GM18951 (cell line): ENCODE measurements at regions not wholly inside any gene's neighbourhood (a gene's known extent, or its start where the extent isn't known, plus 50 kb on each side); places are given as distances from the start of the nearest gene placed in this dataset.
"Not testable (repeated sequence)": the region's sequence is repeated elsewhere in the genome, so short reads cannot be mapped to it uniquely, and the experiment has no call there.

Experiments
- POLR2A ChIP-seq: IDR thresholded peaks from 4 replicates; pipeline ENCODE4 v1.6.1; 2011; ENCODE audit warnings: mild to moderate bottlenecking; ENCODE audit not compliant: insufficient read length, insufficient read depth; ENCODE audit errors: extremely low read depth
- in situ Hi-C: fragments of 300-500 bp; cut with MboI; formaldehyde crosslinking; loops from one replicate; pipeline ENCODE4 v1.12.0; 2022; ENCODE audit warnings: low sequenced_read_pairs, mixed read lengths, inconsistent platforms; ENCODE audit not compliant: unreplicated experiment

DNA sequence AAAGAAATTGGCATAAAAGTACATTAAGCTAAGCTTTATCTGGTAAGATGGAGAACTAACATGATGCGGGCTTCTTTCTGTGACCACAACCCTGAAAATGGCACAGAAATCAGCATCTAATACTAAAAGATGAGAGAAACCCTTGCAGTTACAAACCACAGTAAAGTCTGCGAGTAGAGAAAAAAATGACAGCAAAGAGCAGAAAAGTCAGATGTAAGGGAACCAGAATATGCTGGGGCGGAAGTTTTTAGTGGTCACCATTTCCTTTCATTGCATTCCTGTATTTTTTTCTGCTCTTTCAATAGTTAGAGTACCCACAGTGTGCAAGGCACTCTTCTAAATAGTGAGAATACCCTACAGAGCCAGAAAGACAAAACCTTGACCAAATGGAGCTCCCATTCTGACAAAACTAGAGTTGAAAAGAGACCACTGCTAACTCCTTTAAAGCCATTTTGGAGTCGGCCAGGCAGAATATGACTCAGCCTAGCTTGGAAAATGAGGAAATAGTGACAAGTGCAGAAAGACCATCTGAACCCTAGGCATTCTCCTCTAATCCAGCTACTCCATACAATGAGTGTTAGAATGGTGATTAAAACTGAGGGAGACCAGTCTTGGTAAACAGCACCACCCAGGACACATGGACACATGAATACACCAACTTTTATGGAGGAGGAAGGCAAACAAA lies 948.7 kb upstream of the FOXG1 start:
- in situ Hi-C loops: not testable (repeated sequence)

DNA sequence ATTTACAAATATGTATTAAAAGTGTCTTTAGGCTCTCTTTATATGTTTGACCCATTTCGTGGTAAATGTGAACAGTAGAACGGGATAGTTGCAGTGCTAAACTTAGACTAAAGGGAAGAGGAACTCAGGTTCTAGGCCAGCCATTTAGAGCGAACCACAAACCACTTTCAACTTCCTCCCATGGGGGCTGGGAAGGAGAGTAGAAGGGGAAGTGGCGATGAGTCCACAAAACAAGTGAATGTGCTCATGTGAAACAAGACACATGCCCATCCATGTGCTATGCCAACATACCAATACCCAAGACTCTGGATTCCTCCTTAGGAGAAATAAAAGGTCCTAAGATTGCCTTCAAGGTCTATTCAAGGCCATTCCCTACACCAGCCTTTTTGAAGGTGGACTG lies 940.4 kb upstream of the FOXG1 start:
- in situ Hi-C loops: not testable (repeated sequence)

DNA sequence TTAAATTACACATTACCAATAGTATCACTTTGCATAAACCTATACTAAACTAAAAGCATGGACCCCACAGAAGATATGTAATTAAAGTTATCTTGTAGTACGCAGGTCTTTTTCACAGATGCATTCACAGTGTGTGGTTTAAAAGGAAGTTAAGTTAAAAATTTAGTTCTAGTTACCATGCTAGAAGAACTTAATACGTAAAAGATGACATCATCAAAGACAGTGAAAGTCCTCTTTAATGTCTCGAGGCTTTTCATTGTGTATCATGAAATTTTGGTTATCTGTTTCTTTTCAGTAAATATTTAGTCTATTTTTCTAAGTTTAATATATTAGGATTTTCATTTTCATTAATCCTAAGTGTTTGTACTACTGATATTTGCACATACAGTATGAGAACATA lies 934.6 kb upstream of the FOXG1 start:
- in situ Hi-C loops: not testable (repeated sequence)

DNA sequence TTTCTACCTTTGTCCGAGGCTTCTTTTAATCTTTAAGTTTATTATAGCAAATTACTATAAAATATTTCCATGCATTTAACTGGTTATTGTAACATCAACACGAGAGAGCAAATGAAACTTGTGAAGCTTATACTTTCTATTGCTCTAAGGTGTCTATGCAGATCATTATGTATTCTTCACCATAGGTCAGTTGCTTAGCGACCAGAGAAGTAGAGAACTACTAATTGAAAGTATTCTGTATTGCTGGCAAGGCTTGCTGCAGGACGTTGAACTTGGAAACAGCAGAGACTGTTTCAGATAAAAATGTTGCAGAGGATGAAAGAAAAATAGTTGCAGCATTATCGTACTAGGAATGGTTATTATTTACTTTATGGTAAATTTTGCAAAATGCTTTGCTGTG lies 933.6 kb upstream of the FOXG1 start:
- in situ Hi-C loops: not testable (repeated sequence)

DNA sequence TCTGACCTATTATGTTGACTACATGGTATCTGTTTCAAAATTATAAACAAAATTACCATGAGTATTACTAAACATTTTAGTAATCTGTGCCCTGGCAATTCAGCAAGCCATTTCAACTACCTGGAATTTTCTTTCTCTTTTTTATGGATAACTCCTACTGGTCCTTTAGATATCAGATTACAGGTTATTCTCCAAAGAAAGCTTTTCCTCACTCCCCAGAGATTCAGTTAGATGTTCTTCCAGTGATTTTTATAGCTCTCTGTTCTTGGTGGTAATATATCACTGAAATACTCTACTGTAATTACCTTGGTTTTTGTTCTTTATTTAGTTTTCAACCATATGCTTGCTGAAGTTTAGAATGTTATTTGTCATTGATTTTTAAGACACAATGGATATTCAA lies 930.2 kb upstream of the FOXG1 start:
- TF ChIP-seq POLR2A: no peak
- in situ Hi-C loops: no loop called here

DNA sequence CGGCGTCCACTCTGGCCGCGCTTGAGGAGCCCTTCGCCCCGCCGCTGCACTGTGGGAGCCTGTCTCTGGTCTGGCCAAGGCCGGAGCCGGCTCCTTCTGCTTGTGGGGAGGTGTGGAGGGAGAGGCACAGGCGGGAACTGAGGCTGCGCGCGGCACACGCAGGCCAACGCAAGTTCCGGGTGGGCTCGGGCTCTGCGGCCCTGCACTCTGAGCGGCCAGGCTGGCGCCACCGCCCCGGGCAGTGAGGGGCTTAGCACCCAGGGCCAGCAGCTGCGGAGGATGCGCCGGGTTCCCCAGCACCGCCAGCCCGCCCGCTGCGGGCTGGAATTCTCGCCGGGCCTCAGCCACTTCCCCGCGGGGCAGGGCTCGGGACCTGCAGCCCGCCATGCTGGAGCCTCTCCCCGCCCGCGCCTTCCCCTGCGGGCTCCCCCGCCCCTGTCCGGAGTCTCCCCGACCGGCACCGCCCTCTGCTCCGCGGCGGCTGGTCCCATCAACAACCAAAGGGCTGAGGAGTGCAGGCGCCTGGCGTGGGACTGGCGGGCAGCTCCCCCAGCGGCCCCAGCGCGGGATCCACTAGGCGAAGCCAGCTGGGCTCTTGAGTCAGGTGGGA lies 921.2 kb upstream of the FOXG1 start:
- TF ChIP-seq POLR2A: no peak
- in situ Hi-C loops: no loop called here

DNA sequence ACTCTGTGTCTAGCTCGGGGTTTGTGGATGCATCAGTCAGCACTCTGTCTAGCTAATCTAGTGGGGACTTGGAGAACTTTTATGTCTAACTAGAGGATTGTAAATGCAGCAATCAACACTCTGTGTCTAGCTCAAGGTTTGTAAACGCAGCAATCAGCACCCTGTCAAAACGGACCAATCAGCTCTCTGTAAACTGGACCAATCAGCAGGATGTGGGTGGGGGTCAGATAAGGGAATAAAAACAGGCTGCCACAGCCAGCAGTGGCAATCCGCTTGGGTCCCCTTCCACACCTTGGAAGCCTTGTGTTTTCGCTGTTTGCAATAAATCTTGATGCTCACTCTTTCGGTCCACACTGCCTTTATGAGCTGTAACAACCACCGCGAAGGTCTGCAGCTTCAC lies 920.7 kb upstream of the FOXG1 start:
- TF ChIP-seq POLR2A: no peak
- in situ Hi-C loops: no loop called here

DNA sequence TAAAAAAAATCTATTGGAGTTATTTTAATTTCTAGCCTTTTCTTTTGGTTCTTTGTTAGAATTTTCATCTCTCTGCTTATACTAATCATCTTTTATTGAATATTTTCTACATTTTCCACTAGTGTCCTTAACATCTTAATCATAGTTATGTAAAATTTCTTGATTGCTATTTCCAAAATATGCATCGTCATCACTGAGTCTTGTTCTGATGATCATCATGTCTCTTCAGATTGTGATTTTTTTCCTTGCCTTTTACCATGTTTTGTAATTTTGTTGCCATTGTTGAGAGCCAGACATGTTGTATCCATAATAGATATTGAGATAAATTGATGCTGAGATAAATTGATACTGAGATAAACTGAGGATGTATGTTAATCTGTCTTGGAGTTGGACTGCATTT lies 919.1 kb upstream of the FOXG1 start:
- in situ Hi-C loops: not testable (repeated sequence)

DNA sequence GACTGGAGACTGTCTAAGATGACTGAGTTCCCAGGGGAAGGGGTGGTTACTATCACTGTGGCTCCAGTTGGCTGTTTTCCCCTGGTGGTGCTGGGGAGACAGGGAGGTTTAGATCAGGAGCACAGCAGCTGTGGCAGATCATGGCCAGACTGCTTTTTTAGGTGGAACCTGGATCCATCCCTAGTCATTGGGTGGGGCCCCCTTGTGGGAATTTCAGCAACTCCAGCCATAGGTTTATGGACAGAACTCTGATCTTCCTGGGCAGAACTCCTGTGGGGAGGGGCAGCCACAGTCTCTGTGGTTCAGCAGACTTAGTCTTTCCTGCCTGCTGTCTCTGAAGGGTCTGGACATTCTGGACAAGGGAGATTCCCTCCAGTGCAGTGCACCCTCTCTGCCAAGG lies 917.4 kb upstream of the FOXG1 start:
- in situ Hi-C loops: not testable (repeated sequence)

DNA sequence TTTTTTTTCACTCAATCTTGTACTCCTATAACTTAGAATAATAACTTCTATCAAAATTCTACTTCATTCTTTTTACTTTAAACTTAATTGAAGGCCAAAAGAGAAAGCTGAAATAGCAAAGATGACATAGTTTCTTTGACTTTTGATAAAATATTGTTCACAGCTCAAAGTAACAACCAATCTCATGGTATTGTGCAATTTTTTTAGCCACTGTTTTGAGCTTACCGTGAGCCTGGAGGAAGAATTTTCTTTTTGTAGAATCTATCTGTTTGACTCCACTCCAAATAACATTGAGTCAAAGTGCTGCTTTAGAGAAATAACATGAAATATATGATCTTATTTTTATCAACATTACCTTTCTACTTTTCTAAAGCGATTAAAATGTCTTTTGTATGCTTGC lies 903.9 kb upstream of the FOXG1 start:
- in situ Hi-C loops: no loop called here
- TF ChIP-seq POLR2A: no peak

DNA sequence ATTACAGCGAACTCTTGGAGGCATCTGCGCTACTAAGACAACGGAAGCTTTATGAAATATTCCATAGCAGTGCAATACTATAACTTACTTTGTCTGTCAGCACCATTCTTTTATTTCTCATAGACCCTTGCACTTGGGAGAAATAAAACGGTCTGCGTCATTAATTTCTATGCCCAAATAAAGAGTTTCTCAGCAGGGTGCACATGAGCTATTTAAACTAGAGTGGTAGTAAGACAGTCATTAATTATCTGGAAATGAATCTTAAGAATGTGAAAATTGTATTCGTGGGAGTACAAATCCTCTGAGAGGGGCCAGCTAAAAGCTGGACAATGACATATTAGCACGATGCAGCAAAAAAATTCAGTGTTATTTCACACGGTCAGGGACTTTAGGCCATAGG lies 903.4 kb upstream of the FOXG1 start:
- TF ChIP-seq POLR2A: no peak
- in situ Hi-C loops: no loop called here

DNA sequence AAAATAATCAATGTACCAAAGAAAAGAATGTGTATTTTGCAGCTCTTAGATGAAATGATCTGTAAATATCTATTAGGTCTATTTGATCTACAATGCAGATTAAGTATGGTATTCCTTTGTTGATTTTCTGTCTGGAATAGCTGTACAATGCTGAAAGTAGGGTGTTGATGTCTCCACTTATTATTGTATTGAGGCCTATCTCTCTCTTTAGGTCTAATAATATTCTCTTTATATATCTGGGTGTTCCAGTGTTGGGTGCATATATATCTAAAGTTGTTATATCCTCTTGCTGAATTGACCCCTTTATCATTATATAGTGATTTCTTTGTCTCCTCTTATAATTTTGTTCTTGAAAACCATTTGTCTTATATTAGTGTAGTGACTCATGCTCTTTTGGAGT lies 885.5 kb upstream of the FOXG1 start:
- TF ChIP-seq POLR2A: no peak
- in situ Hi-C loops: no loop called here

DNA sequence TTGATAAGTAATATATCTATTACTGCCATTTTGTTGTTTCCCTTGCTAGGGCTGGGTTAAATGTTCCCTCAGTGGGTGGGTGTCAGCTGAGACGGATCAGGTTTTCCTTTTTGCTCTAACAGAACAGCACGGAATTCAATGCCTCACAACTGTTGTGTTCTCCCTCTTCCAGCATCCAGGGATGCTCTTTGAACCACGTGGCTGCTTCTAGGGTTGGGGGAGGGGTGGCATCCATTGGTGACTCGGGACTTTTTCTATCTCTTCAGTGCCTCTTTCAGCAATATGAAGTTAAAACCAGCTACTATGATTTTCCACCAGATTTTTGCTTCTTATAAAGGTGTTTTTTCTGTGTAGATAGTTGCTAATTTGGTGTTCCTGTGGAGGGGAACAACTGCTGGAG lies 884.9 kb upstream of the FOXG1 start:
- no peak for TF ChIP-seq POLR2A
- in situ Hi-C loops: no loop called here

DNA sequence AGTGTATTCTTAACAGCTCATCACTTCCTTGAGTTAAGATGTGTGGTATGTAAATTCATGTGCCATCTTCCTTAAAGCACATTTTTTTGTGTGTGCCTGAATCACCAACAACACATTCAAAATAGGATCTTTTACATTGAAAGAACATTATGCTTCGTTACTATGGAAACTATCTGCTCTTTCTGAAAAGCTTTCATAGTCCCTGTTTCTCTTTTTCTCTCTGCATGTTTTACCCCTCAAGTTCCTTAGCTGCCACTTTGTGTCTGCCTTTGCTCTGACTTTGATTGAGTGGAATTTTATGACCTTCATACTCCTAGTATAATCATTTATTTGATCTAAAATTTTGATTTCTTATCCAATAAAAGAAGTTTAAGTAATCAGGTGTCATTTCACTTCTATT lies 880.3 kb upstream of the FOXG1 start:
- TF ChIP-seq POLR2A: no peak
- in situ Hi-C loops: no loop called here

DNA sequence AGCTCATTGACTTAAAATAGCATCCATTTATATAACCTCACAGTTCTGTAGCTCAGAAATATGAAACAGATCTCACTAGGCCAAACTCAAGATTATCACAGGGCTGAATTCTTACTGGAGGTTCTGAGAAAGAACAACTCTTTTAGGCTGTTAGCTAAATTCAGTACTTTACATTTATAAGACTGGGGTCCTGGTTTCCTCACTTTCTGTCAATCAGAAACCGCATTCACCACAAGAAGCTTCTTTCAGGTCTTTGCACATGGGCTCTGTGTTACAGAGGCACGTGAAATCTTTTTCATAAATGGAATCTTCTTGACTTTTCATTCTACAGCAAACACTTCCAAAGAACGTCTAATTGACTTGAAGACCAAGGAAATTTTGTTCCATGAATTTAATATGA lies 876.3 kb upstream of the FOXG1 start:
- TF ChIP-seq POLR2A: no peak
- in situ Hi-C loops: no loop called here

DNA sequence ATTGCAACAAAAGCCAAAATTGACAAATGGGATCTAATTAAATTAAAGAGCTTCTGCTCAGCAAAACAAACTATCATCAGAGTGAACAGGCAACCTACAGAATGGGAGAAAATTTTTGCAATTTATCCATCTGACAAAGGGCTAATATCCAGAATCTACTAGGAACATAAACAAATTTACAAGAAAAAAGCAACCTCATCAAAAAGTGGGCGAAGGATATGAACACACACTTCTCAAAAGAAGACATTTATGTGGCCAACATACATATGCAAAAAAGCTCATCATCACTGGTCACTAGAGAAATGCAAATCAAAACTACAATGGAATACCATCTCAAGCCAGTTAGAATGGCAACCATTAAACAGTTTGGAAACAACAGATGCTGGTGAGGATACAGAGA lies 858.1 kb upstream of the FOXG1 start:
- in situ Hi-C loops: not testable (repeated sequence)
